CD4-positive, alpha-beta T cell treated with Interleukin-15 for 4 hours (primary cell): ENCODE measurements at regions not wholly inside any gene's neighbourhood (a gene's known extent, or its start where the extent isn't known, plus 50 kb on each side); places are given as distances from the start of the nearest gene placed in this dataset.
"Not testable (repeated sequence)": the region's sequence is repeated elsewhere in the genome, so short reads cannot be mapped to it uniquely, and the experiment has no call there.

Source experiments
- DNase-seq: peaks from one replicate; pipeline ENCODE4 v3.0.0-alpha.2; 2020; ENCODE audit warnings: low spot score

DNA sequence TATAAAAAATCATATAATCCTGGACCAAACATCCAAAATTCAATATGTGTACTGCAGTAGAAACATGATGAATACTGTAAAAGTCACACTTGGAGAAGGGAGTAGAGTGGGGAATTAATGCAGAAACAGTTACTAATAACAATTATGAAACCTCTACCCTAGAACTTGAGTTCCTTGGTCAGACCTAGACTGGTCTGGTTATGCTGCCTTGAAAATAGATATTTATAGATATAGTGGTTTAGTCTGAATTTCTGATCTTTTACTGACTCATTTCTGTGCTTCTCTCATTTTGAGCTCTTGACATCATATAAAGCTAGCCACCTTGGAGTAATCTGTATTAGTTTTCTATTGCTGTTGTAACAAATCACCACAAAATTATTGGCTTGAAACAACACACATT lies 808.7 kb upstream of the CDH10 start:
- no peak for DNase-seq

DNA sequence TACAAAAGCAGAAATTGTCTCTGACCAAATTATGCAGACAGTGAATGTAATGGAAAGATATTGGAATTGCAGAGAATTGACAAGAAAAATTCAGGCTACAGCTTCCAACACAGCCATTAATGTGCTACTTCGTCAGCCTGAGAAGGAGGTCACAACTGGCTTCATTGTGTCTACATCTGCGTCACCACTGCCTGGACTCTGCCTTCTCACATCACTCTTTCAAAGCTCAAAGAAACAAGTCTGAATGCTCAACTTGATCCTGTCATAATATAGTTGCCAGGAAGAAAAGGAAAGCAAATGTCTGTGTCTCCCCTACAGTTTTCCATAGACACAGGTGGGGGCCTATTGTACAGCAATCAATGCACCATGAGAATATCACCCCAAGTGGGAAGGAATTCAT lies 806.5 kb upstream of the CDH10 start:
- no peak for DNase-seq

DNA sequence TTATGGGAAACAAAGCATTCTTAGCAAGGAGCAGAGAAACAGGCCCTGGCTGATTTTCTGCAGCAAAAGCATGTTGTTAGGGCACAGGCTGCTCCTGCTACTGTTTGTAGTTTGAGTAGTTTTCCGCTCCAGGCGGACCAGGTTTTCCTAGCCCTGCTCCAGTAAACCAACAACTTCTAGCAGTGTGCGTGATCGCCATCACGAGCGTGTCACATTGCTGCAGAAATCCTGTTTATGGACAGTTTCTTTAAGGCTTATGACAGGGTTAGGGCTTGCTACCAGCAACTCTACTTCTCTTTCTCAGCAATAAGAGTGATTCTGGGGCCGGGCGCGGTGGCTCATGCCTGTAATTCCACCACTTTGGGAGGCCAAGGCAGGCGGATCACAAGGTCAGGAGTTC lies 803.9 kb upstream of the CDH10 start:
- DNase-seq = no peak

DNA sequence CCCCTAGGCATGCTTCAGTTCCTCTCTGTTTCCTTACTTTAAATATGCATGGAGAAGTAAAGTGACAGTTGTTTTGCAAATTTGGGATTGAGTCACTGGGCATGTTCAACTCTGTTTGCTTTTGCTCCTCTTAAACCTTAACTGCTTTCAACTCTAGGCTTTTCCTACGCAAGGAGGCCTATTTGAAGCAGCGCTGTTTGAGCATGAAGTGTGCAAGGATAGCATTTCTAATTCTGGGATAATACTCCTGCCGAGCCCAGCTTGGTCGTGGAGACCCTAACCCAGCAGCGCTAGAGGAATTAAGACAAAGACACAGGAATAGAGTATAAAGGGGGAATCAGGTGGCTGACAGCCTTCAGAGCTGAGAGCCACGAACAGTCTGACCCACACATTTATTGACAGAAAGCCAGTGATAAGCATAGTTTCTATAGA lies 803.4 kb upstream of the CDH10 start:
- no peak for DNase-seq

DNA sequence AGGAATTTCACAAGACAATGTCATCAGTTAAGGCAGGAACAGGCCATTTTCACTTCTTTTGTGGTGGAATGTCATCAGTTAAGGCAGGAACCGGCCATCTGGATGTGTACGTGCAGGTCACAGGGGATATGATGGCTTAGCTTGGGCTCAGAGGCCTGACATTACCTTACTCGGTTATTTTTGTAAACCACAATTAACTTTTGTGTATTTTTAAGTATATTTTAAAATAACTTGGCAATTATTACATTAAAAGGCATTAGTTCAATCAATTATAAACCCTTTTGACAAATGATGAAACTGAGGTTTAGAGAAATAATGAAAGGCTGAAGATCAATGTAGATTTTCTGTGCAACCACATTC lies 801.3 kb upstream of the CDH10 start:
- DNase-seq = not testable (repeated sequence)

GRCh38 chr5:25445381-25446060 lies 800.7 kb upstream of the CDH10 start:
- DNase-seq = not testable (repeated sequence)

GRCh38 chr5:25444697-25445096 lies 799.9 kb upstream of the CDH10 start:
- DNase-seq = no peak

- no peak for DNase-seq
These were observed 797.0 kb upstream of the CDH10 start for GRCh38 chr5:25441810-25442209.

- no peak for DNase-seq
These were observed 794.2 kb upstream of the CDH10 start for GRCh38 chr5:25439025-25439424.

GRCh38 chr5:25438375-25438774 lies 793.6 kb upstream of the CDH10 start:
- not testable (repeated sequence) for DNase-seq

DNA sequence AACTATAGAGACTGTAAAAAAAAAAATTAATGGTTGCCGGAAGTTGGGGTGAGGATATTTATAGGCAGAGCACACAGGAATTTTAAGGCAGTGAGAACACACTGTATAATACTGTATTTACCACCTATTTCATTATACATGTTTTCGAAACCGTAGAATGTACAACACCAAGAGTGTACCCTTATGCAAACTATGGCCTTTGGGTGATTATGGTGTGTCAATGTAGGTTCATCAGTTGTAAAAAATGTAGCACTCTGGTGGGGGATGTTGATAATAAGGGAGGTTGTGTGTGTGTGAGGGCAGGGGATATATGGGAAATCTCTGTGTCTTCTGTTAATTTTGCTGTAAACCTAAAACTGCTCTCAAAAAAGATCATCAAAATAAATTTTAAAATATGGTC lies 791.7 kb upstream of the CDH10 start:
- DNase-seq = no peak

- no peak for DNase-seq
These were observed 791.1 kb upstream of the CDH10 start for GRCh38 chr5:25435882-25436281.

- DNase-seq = no peak
These were observed 782.5 kb upstream of the CDH10 start for GRCh38 chr5:25427240-25427639.

DNA sequence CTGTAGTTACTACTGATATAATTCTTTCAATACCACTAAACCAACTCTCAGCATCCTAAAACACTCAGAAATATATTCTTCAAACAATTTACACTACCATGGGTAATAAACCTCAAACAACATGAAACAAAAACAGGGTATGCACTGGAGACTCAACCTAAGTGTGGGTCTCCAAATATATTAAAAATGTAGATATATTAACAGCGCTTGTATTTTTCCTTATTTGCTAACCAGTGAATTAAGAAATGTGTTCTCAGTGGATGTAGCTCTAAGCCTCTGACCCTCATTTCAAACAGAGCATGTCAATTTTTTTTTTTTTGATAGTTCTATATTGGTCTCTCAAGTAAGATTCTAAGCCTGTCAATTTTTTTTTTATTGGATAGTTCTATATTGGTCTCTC lies 778.5 kb upstream of the CDH10 start:
- no peak for DNase-seq

GRCh38 chr5:25419684-25420083 lies 774.9 kb upstream of the CDH10 start:
- DNase-seq = no peak

DNA sequence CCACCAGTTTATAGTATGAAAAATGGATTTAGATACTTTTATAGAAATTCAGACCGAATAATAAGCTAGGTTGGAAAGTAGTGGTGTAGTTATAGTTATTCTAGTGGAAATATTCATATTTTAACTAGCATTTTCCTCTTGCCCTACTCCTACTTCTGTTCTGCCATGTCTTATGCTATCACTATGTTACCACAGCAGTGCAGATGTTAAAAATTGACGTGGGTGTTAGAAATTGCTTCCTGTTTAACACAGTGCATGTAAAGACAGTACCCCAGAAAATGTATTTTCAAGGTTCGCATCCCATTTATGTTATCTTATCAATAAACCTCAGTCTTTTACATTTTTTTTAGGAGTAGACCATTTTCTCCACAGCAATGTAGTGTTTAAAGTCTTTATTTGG lies 774.2 kb upstream of the CDH10 start:
- DNase-seq = no peak

DNA sequence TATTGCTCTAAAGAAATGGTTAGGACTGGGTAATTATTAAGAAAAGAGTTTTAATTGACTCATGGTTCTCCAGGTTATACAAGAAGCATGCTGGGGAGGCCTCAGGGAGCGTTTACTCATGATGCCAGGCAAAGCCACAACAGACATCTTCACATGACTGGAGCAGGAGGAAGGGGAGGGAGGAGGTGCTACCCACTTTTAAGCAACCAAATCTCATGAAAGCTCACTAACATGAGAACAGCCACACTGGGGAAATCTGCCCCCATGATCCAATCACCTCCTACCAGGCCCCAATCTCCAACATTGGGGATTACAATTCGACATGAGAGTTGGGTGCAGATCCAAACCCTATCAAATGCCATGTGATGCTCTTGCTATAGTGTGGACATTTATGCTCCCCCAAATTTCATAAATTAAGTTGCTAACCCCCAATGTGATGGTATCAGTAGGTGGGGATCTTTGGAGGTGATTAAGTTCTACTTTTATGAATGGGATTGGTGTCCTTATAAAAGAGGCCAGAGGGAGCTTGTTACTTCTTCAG lies 773.6 kb upstream of the CDH10 start:
- no peak for DNase-seq

GRCh38 chr5:25416960-25417359 lies 772.2 kb upstream of the CDH10 start:
- DNase-seq = no peak

GRCh38 chr5:25415970-25416369 lies 771.2 kb upstream of the CDH10 start:
- DNase-seq = no peak

DNA sequence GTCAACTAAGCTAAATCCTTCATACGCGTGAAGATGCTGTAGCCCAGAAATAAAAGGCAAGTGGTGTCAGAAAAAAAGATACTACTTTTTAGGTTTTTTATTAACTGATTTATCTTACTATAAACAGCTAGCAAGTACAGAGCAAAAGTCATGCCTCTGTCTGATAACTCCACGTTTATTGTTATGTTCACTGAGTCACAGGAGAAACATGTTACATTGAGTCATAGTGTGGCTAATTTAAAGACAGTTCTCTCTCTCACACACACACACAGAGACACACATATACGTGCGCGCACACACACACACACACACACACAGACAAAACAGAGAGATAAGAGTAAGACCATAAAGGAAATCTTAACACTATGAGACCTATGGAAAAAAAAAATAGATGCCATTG lies 770.0 kb upstream of the CDH10 start:
- DNase-seq = no peak

DNA sequence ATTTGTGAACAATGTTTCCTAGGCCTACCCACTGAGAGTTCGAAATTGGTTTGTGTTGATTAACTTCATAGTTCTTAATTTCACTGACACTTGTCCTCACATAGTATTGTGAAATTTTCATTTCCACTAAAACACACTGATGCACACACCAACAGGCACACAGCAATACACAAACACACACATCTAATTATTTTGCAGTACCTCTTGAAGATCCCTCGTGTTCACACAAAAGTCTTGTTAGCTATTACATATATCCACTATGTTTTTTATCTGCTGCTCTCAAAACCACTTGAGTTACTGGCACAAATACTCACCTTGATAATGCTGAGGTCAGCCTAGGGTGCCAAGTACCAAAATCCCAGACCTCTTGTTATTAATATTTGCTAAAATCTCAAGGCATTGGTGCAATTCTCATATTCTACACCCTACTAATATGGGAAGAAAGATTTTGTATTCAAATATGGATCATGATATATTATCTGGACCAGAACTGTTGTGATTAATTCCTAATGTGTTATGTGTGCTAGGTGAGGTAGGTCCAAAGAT lies 767.4 kb upstream of the CDH10 start:
- no peak for DNase-seq

GRCh38 chr5:25407365-25407764 lies 762.6 kb upstream of the CDH10 start:
- not testable (repeated sequence) for DNase-seq

DNA sequence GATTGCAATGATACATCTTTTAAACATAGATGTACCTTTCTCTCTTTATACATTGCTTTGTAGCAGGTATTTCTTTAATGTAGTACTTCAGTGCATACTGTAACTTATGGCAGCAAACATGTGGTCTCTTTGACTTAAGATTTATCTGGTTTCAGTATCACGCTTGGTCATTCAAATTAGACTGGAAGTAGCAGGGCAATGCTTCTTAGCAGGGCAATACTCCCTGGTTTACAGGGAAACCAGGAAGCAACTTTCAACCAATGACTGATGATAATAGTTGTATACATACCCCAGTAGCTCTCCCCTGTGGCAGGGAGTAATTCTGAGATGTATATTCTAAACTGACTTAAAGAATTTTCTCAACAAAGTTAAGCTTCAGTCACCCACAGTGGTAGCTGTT lies 761.1 kb upstream of the CDH10 start:
- DNase-seq = no peak

DNA sequence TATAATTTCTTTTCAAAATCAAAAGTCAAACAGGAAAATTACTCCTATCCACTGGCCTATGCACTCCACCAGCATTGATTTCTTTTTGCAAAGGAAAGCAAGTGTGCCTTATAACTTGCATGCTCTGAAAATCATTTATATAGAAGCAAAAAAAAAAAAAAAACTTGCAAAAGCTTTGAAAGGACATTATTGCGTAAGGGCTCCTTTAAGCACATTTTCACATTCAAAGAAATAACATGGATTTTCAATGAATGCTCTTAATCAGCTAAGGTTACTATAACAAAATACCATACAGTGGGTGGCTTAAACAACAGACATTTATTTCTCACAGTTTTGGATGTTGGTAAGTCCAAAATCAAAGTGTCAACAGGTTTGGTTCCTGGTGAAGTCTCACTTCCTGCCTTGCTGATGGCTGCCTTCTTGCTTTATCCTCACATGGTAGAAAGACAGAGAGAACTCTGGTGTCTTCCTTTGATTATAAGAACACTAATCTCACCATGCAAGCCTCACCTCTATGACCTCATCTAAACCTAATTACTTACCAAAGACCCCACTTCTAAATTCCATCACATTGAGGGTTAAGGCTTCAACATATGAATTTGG lies 755.2 kb upstream of the CDH10 start:
- no peak for DNase-seq
